ENCODE measurements at regions not wholly inside any gene's neighbourhood (a gene's known extent, or its start where the extent isn't known, plus 50 kb on each side); places are given as distances from the start of the nearest gene placed in this dataset.

- TF ChIP-seq CTCF (conservative IDR thresholded peaks at IDR 0.05; ENCODE audit: low read length) (no peak), EZH2phosphoT487 (IDR thresholded peaks at IDR 0.05; ENCODE audit: borderline replicate concordance) (no peak)
These were observed 135.4 kb upstream of the SLC44A3 start for GRCh38 chr1:94684690-94685250.
